HCT116 (cell line): ENCODE measurements at regions not wholly inside any gene's neighbourhood (a gene's known extent, or its start where the extent isn't known, plus 50 kb on each side); places are given as distances from the start of the nearest gene placed in this dataset.

ENCODE experiments used
- CEBPB ChIP-seq: IDR thresholded peaks from 2 replicates; pipeline ENCODE4 v1.6.1; 2012; ENCODE audit warnings: low read depth
- EZH2 ChIP-seq: fragments of 200-600 bp; sonication (generic); IDR thresholded peaks from 2 replicates; pipeline ENCODE4 v1.6.1; 2017; ENCODE audit warnings: antibody characterized with exemption, mixed run types
- POLR2A ChIP-seq: IDR thresholded peaks from 2 replicates; pipeline ENCODE4 v1.7.0; 2011; ENCODE audit warnings: borderline replicate concordance; ENCODE audit not compliant: insufficient read depth, insufficient read length; ENCODE audit errors: extremely low read depth
- SIN3A ChIP-seq: IDR thresholded peaks from 2 replicates; pipeline ENCODE4 v1.6.1; 2012; ENCODE audit warnings: low read depth
- TF ChIP-seq, protein P1 (sequence below), 3 experiments: fragments of 200-600 bp in 1 of 3; sonication (generic) in 1 of 3; IDR thresholded peaks in 2 of 3; conservative IDR thresholded peaks in 1 of 3; 2 replicates each; pipeline ENCODE4 v1.5.1; 2012 to 2017; ENCODE audit warnings: low read depth in 2 of 3, low read length in 2 of 3, antibody characterized with exemption in 1 of 3, borderline replicate concordance in 1 of 3, control low read depth in 1 of 3, mild to moderate bottlenecking in 1 of 3, mixed read lengths in 1 of 3, mixed run types in 1 of 3, moderate library complexity in 1 of 3; ENCODE audit not compliant: insufficient read depth in 1 of 3

DNA sequence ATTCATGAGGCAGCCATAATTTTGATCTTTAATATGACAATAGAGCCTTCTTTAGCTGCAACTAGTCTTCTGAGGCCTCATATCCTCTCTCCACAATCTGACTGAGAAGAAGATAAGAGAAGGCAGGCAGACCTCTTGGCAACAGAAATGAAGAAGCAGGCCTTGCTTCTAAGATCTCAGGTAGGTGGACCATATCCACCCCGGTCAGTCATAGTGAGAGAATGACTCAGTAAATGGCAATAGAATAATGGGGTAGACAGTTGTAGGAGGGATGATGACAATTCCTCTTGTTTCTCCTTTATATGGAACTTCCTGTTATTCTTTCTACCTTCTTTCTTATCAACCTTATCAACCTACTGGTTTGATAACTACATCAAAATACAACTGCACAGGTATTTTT is 246.7 kb upstream of the G2E3 start:
- no peak for TF ChIP-seq POLR2A
- no peak for TF ChIP-seq EZH2
- TF ChIP-seq SIN3A: no peak
- TF ChIP-seq, protein P1, sequence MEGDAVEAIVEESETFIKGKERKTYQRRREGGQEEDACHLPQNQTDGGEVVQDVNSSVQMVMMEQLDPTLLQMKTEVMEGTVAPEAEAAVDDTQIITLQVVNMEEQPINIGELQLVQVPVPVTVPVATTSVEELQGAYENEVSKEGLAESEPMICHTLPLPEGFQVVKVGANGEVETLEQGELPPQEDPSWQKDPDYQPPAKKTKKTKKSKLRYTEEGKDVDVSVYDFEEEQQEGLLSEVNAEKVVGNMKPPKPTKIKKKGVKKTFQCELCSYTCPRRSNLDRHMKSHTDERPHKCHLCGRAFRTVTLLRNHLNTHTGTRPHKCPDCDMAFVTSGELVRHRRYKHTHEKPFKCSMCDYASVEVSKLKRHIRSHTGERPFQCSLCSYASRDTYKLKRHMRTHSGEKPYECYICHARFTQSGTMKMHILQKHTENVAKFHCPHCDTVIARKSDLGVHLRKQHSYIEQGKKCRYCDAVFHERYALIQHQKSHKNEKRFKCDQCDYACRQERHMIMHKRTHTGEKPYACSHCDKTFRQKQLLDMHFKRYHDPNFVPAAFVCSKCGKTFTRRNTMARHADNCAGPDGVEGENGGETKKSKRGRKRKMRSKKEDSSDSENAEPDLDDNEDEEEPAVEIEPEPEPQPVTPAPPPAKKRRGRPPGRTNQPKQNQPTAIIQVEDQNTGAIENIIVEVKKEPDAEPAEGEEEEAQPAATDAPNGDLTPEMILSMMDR (IDR thresholded peaks at IDR 0.05 in 2 of 3, conservative IDR thresholded peaks at IDR 0.05 in 1 of 3; ENCODE audit: borderline replicate concordance in 1 of 3, insufficient read depth in 1 of 3, low read depth in 2 of 3, low read length in 2 of 3): no peak
- TF ChIP-seq CEBPB: no peak
